Glomerular visceral epithelial cell (primary cell): ENCODE measurements at regions not wholly inside any gene's neighbourhood (a gene's known extent, or its start where the extent isn't known, plus 50 kb on each side); places are given as distances from the start of the nearest gene placed in this dataset.
"Not testable (repeated sequence)": the region's sequence is repeated elsewhere in the genome, so short reads cannot be mapped to it uniquely, and the experiment has no call there.

ENCODE experiments used
- DNase-seq: peaks from one replicate; pipeline ENCODE4 v3.0.0-alpha.2; 2016; ENCODE audit errors: extremely low spot score

- no peak for DNase-seq
Measured at GRCh38 chr11:103584720-103585119, 451.7 kb upstream of the DDI1 start.

- no peak for DNase-seq
Measured at GRCh38 chr11:103585401-103585800, 451.0 kb upstream of the DDI1 start.

- DNase-seq: no peak
Measured at GRCh38 chr11:103585911-103586310, 450.5 kb upstream of the DDI1 start.

- DNase-seq: peak; percentile 18
Measured at GRCh38 chr11:103586756-103587155, 449.7 kb upstream of the DDI1 start.

GRCh38 chr11:103587901-103588788, 448.3 kb upstream of the DDI1 start:
- DNase-seq: no peak

- DNase-seq: no peak
Measured at GRCh38 chr11:103591554-103591953, 444.9 kb upstream of the DDI1 start.

GRCh38 chr11:103594283-103594682, 442.2 kb upstream of the DDI1 start:
- DNase-seq: no peak

GRCh38 chr11:103596315-103596714, 440.1 kb upstream of the DDI1 start:
- DNase-seq: no peak

GRCh38 chr11:103601225-103601846, 435.1 kb upstream of the DDI1 start:
- DNase-seq: peak; percentile 64

- DNase-seq: no peak
Measured at GRCh38 chr11:103602840-103603239, 433.6 kb upstream of the DDI1 start.

GRCh38 chr11:103604310-103604709, 432.1 kb upstream of the DDI1 start:
- no peak for DNase-seq

- peak; percentile 27 for DNase-seq
Measured at GRCh38 chr11:103608566-103608965, 427.9 kb upstream of the DDI1 start.

GRCh38 chr11:103609117-103610066, 427.0 kb upstream of the DDI1 start:
- peak; percentile 92 for DNase-seq

- DNase-seq: no peak
Measured at GRCh38 chr11:103610435-103610834, 426.0 kb upstream of the DDI1 start.

- DNase-seq: peak; percentile 94
Measured at GRCh38 chr11:103611526-103612260, 424.7 kb upstream of the DDI1 start.

- peak; percentile 69 for DNase-seq
Measured at GRCh38 chr11:103612451-103612850, 424.0 kb upstream of the DDI1 start.

- DNase-seq: not testable (repeated sequence)
Measured at GRCh38 chr11:103616586-103616985, 419.9 kb upstream of the DDI1 start.

GRCh38 chr11:103618528-103618927, 417.9 kb upstream of the DDI1 start:
- no peak for DNase-seq

- no peak for DNase-seq
Measured at GRCh38 chr11:103619480-103619879, 417.0 kb upstream of the DDI1 start.

GRCh38 chr11:103619938-103620337, 416.5 kb upstream of the DDI1 start:
- DNase-seq: no peak

- DNase-seq: no peak
Measured at GRCh38 chr11:103622296-103622695, 414.1 kb upstream of the DDI1 start.
